CD14-positive monocyte (primary cell): ENCODE measurements at regions not wholly inside any gene's neighbourhood (a gene's known extent, or its start where the extent isn't known, plus 50 kb on each side); places are given as distances from the start of the nearest gene placed in this dataset.

Experiments
- DNase-seq, 3 donors: peaks; one replicate each; pipeline ENCODE4 v3.0.0-alpha.2; 2011 to 2022
- H2AFZ ChIP-seq: 2 replicates; pipeline ENCODE4 v1.6.0; 2012; ENCODE audit warnings: mild to moderate bottlenecking, low read depth, low read length, inconsistent platforms; ENCODE audit not compliant: insufficient read depth, poor library complexity, severe bottlenecking
- H3K27ac ChIP-seq, 2 donors: 1 replicate in 1 of 2; 2 replicates in 1 of 2; pipeline ENCODE4 v1.5.1; 2012 to 2013; ENCODE audit warnings: low read length in 2 of 2, control low read depth in 1 of 2, inconsistent platforms in 1 of 2, low read depth in 1 of 2, mild to moderate bottlenecking in 1 of 2
- H3K27me3 ChIP-seq, 2 donors: one replicate each; pipeline versions ENCODE4 v1.6.0 to v1.6.1; 2011 to 2013; ENCODE audit warnings: low read length in 2 of 2; ENCODE audit not compliant: control insufficient read depth in 2 of 2, insufficient read depth in 2 of 2
- H3K36me3 ChIP-seq, 2 donors: replicated peaks in 1 of 2; 1 replicate in 1 of 2; 2 replicates in 1 of 2; pipeline versions ENCODE4 v1.5.1 to v1.6.1; 2012 to 2013; ENCODE audit warnings: low read length in 2 of 2, control low read depth in 1 of 2, inconsistent platforms in 1 of 2, mild to moderate bottlenecking in 1 of 2; ENCODE audit not compliant: insufficient read depth in 2 of 2, control insufficient read depth in 1 of 2
- H3K4me1 ChIP-seq, 2 donors: 1 replicate in 1 of 2; 2 replicates in 1 of 2; pipeline versions ENCODE4 v1.5.1 to v1.6.1; 2012 to 2013; ENCODE audit warnings: low read length in 2 of 2, control low read depth in 1 of 2, inconsistent platforms in 1 of 2, mild to moderate bottlenecking in 1 of 2, moderate library complexity in 1 of 2; ENCODE audit not compliant: insufficient read depth in 2 of 2, control insufficient read depth in 1 of 2
- H3K4me2 ChIP-seq: replicated peaks from 2 replicates; pipeline ENCODE3; 2012; ENCODE audit warnings: low read length, moderate library complexity, mild to moderate bottlenecking; ENCODE audit not compliant: poor library complexity, severe bottlenecking; ENCODE audit errors: extremely low read depth
- H3K4me3 ChIP-seq, 3 experiments: fragments of 200-600 bp in 1 of 3; sonication (generic) in 1 of 3; replicated peaks in 1 of 3; 1 replicate in 2 of 3; 2 replicates in 1 of 3; pipeline ENCODE4 v1.5.1; 2011 to 2013; ENCODE audit warnings: low read length in 3 of 3, mild to moderate bottlenecking in 3 of 3, control low read depth in 2 of 3, low read depth in 2 of 3, inconsistent platforms in 1 of 3, moderate library complexity in 1 of 3
- H3K79me2 ChIP-seq: 2 replicates; pipeline ENCODE4 v1.6.0; 2012; ENCODE audit warnings: mild to moderate bottlenecking, control low read depth, inconsistent platforms, low read length, moderate library complexity; ENCODE audit not compliant: insufficient read depth
- H3K9ac ChIP-seq: 2 replicates; pipeline ENCODE4 v1.6.0; 2017; ENCODE audit warnings: low read length, mild to moderate bottlenecking; ENCODE audit not compliant: insufficient read depth, poor library complexity, severe bottlenecking
- H3K9me3 ChIP-seq, 2 donors: replicated peaks in 1 of 2; 1 replicate in 1 of 2; 2 replicates in 1 of 2; pipeline versions ENCODE4 v1.5.1 to v1.6.1; 2012 to 2013; ENCODE audit warnings: low read length in 2 of 2, control low read depth in 1 of 2; ENCODE audit not compliant: control insufficient read depth in 1 of 2, insufficient read depth in 1 of 2
- H4K20me1 ChIP-seq: 2 replicates; pipeline ENCODE4 v1.6.0; 2012; ENCODE audit warnings: mild to moderate bottlenecking, low read length, control low read depth, moderate library complexity; ENCODE audit not compliant: insufficient read depth
- H3K27ac Mint-ChIP-seq, 7 donors: one replicate each; pipeline ENCODE4 v1.8.0; 2020; ENCODE audit warnings: mild to moderate bottlenecking in 7 of 7, mixed read lengths in 7 of 7, moderate library complexity in 6 of 7, inconsistent platforms in 2 of 7
- H3K27me3 Mint-ChIP-seq, 3 donors: one replicate each; pipeline ENCODE4 v1.8.0; 2021 to 2022; ENCODE audit warnings: low read depth in 3 of 3, mild to moderate bottlenecking in 3 of 3, mixed read lengths in 3 of 3, moderate library complexity in 3 of 3, inconsistent platforms in 1 of 3
- H3K36me3 Mint-ChIP-seq, 2 donors: one replicate each; pipeline ENCODE4 v1.8.0; 2020; ENCODE audit warnings: mixed read lengths in 2 of 2, inconsistent platforms in 1 of 2, mild to moderate bottlenecking in 1 of 2
- H3K4me1 Mint-ChIP-seq: one replicate; pipeline ENCODE4 v1.8.0; 2020; ENCODE audit warnings: mild to moderate bottlenecking, mixed read lengths
- H3K4me3 Mint-ChIP-seq, 2 donors: one replicate each; pipeline ENCODE4 v1.8.0; 2020; ENCODE audit warnings: mild to moderate bottlenecking in 2 of 2, mixed read lengths in 2 of 2, moderate library complexity in 1 of 2
- H3K9me3 Mint-ChIP-seq, 7 donors: one replicate each; pipeline ENCODE4 v1.8.0; 2020 to 2022; ENCODE audit warnings: mixed read lengths in 7 of 7, mild to moderate bottlenecking in 6 of 7, moderate library complexity in 6 of 7, inconsistent platforms in 2 of 7
- WGBS: methylation state at CpG from one replicate; pipeline ENCODE4 v1.1.5; 2013; ENCODE audit warnings: missing lambda C conversion rate; ENCODE audit not compliant: insufficient coverage; 5-methylcytosine and 5-hydroxymethylcytosine counted together
- intact Hi-C, 2 donors: fragments of 100-400 bp; cut with micrococcal nuclease; formaldehyde crosslinking; loops; one replicate each; pipeline versions ENCODE4 v1.15.0 to v1.15.1; 2023
- TF ChIP-seq, protein P1 (sequence below): fragments of 200-600 bp; IDR thresholded peaks from one replicate; pipeline ENCODE4 v1.8.0; 2022; ENCODE audit warnings: antibody characterized with exemption, mild to moderate bottlenecking

DNA sequence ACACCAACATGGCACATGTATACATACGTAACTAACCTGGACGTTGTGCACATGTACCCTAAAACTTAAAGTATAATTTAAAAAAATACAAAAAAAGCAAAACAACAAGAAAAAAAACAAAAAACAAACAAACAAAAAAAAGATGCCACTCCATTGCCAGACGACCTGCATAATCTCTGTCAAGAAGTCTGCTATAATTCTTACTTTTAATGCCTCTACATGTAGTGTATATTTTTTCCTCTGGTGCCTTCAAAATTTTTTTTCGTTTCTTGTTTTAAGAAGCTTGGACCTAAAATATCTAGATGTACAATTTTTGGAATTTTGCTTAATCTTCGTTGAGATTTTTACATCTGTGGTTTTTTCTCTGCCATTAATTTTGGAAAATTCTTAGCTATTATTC lies 235.6 kb upstream of the ZNF521 start:
- intact Hi-C loops: no loop called here
- Mint-ChIP-seq H3K4me1 (no peaks in the 10 kb centered on the region), H3K36me3 (no peaks in the 10 kb centered on the region)

GRCh38 chr18:25568986-25569385 lies 217.0 kb upstream of the ZNF521 start:
- no peak overlapping the region for H3K27ac Mint-ChIP-seq
- Histone ChIP-seq H3K4me3 (no peak overlapping the region), H2AFZ (no peak overlapping the region), H4K20me1 (no peaks in the 10 kb centered on the region), H3K9ac (no peak overlapping the region), H3K27ac (no peak overlapping the region), H3K27me3 (no peaks in the 10 kb centered on the region), H3K79me2 (no peaks in the 10 kb centered on the region), H3K36me3 (no peaks in the 10 kb centered on the region), H3K4me1 (no peaks in the 10 kb centered on the region), H3K9me3 (peaks cover 0 to 4% of the 10 kb centered on the region in 2 donors), H3K4me2 (no peak overlapping the region)
- no peaks in the 10 kb centered on the region for H3K27me3 Mint-ChIP-seq
- no peaks in the 10 kb centered on the region for H3K4me1 Mint-ChIP-seq
- DNase-seq: no peak
- intact Hi-C loops: no loop called here
- peaks cover 0 to 10% (median 5%) of the 10 kb centered on the region in 7 donors for H3K9me3 Mint-ChIP-seq
- H3K4me3 Mint-ChIP-seq: no peak overlapping the region
- H3K36me3 Mint-ChIP-seq: no peaks in the 10 kb centered on the region
- WGBS: 95% methylated on average over 4 of the region's 5 CpGs
- TF ChIP-seq, protein P1, sequence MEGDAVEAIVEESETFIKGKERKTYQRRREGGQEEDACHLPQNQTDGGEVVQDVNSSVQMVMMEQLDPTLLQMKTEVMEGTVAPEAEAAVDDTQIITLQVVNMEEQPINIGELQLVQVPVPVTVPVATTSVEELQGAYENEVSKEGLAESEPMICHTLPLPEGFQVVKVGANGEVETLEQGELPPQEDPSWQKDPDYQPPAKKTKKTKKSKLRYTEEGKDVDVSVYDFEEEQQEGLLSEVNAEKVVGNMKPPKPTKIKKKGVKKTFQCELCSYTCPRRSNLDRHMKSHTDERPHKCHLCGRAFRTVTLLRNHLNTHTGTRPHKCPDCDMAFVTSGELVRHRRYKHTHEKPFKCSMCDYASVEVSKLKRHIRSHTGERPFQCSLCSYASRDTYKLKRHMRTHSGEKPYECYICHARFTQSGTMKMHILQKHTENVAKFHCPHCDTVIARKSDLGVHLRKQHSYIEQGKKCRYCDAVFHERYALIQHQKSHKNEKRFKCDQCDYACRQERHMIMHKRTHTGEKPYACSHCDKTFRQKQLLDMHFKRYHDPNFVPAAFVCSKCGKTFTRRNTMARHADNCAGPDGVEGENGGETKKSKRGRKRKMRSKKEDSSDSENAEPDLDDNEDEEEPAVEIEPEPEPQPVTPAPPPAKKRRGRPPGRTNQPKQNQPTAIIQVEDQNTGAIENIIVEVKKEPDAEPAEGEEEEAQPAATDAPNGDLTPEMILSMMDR: no peak

More for the DNA sequence above, 235.6 kb upstream of the ZNF521 start:
- Histone ChIP-seq H3K9ac (no peak overlapping the region), H3K27me3 (no peaks in the 10 kb centered on the region), H3K4me2 (no peak overlapping the region), H3K4me3 (no peak overlapping the region), H3K9me3 (peaks cover 4 to 7% of the 10 kb centered on the region in 2 donors), H3K27ac (no peak overlapping the region), H3K79me2 (no peaks in the 10 kb centered on the region), H3K36me3 (no peaks in the 10 kb centered on the region), H2AFZ (no peak overlapping the region), H4K20me1 (no peaks in the 10 kb centered on the region), H3K4me1 (no peaks in the 10 kb centered on the region)
- Mint-ChIP-seq H3K4me3 (no peak overlapping the region), H3K9me3 (peaks cover 1 to 16% (median 7%) of the 10 kb centered on the region in 7 donors), H3K27me3 (peaks cover 0 to 2% (median 0%) of the 10 kb centered on the region in 3 donors), H3K27ac (no peak overlapping the region)
- TF ChIP-seq, protein P1: no peak
- WGBS: no CpG with 5 or more reads among the region's 5 CpGs
- DNase-seq: no peak
